ENCODE measurements at regions not wholly inside any gene's neighbourhood (a gene's known extent, or its start where the extent isn't known, plus 50 kb on each side); places are given as distances from the start of the nearest gene placed in this dataset.
A peak's percentile ranks its signal among the peaks of the same experiment; 100 is the strongest.
"Not testable (repeated sequence)": the region's sequence is repeated elsewhere in the genome, so short reads cannot be mapped to it uniquely, and the experiment has no call there.

- DNase-seq (ENCODE audit: low spot score): no peak
Observed at GRCh38 chr2:215831296-215831913, 181.9 kb downstream of the MREG start.

- DNase-seq (ENCODE audit: low spot score): no peak
Observed at GRCh38 chr2:215830304-215830703, 183.0 kb downstream of the MREG start.

- DNase-seq (ENCODE audit: low spot score): no peak
Observed at GRCh38 chr2:215829261-215829660, 184.1 kb downstream of the MREG start.

- DNase-seq (ENCODE audit: low spot score): peak; percentile 50
Observed at GRCh38 chr2:215828528-215829184, 184.7 kb downstream of the MREG start.

GRCh38 chr2:215826838-215827441, 186.4 kb downstream of the MREG start:
- no peak for DNase-seq (ENCODE audit: low spot score)

GRCh38 chr2:215826376-215826775, 187.0 kb downstream of the MREG start:
- no peak for DNase-seq (ENCODE audit: low spot score)

GRCh38 chr2:215825707-215826106, 187.6 kb downstream of the MREG start:
- DNase-seq (ENCODE audit: low spot score): no peak

GRCh38 chr2:215821298-215821697, 192.1 kb downstream of the MREG start:
- not testable (repeated sequence) for DNase-seq (ENCODE audit: low spot score)

- DNase-seq (ENCODE audit: low spot score): not testable (repeated sequence)
Observed at GRCh38 chr2:215819713-215820112, 193.6 kb downstream of the MREG start.

GRCh38 chr2:215817046-215817445, 196.3 kb downstream of the MREG start:
- no peak for DNase-seq (ENCODE audit: low spot score)

GRCh38 chr2:215816424-215816823, 196.9 kb downstream of the MREG start:
- DNase-seq (ENCODE audit: low spot score): no peak

GRCh38 chr2:215815960-215816359, 197.4 kb downstream of the MREG start:
- no peak for DNase-seq (ENCODE audit: low spot score)

- DNase-seq (ENCODE audit: low spot score): no peak
Observed at GRCh38 chr2:215812966-215813365, 200.4 kb downstream of the MREG start.

- DNase-seq (ENCODE audit: low spot score): peak; percentile 38
Observed at GRCh38 chr2:215811409-215812345, 201.7 kb downstream of the MREG start.

- no peak for DNase-seq (ENCODE audit: low spot score)
Observed at GRCh38 chr2:215811003-215811402, 202.3 kb downstream of the MREG start.

GRCh38 chr2:215808996-215809395, 204.4 kb downstream of the MREG start:
- DNase-seq (ENCODE audit: low spot score): no peak

GRCh38 chr2:215808194-215808593, 205.2 kb downstream of the MREG start:
- DNase-seq (ENCODE audit: low spot score): no peak

- no peak for DNase-seq (ENCODE audit: low spot score)
Observed at GRCh38 chr2:215805493-215805892, 207.9 kb downstream of the MREG start.

- no peak for DNase-seq (ENCODE audit: low spot score)
Observed at GRCh38 chr2:215803150-215803549, 210.2 kb downstream of the MREG start.

- DNase-seq (ENCODE audit: low spot score): no peak
Observed at GRCh38 chr2:215799194-215799593, 214.2 kb downstream of the MREG start.

- no peak for DNase-seq (ENCODE audit: low spot score)
Observed at GRCh38 chr2:215797676-215798075, 215.7 kb downstream of the MREG start.

- DNase-seq (ENCODE audit: low spot score): no peak
Observed at GRCh38 chr2:215796140-215796855, 217.1 kb downstream of the MREG start.
